ENCODE measurements at regions not wholly inside any gene's neighbourhood (a gene's known extent, or its start where the extent isn't known, plus 50 kb on each side); places are given as distances from the start of the nearest gene placed in this dataset.

DNA sequence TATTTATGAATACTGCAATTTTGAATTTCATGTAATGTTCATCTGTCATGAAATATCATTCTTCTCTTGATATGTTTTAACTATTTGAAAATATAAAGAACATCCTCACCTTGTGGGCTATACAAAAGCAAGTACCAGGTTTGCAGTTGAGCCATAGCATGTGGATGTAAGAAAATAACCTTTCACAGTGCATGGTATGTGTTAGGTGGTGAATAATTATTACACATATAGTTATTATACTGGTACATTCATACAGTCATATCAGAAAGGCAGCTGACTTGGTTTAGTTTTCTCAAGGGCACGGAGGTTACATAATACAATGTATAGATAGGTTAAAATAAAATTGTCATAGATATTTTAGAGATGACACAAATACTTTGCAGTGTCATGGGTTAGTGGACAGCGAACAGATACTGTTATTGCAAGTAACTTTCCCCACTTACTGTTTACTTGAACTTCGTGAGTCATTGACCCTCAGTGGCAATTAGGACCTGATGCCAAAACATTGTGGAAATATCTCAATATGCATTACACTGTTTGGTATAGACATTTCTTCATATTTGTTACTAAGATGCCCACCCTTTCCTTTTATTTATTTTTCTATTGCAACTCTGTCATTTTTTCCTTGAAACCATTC lies 445.4 kb upstream of the GOT2 start:
- DNase-seq (ENCODE audit: low read depth): no peak

- no peak for DNase-seq (ENCODE audit: low read depth)
These were observed 439.3 kb upstream of the GOT2 start for GRCh38 chr16:59173408-59173831.

DNA sequence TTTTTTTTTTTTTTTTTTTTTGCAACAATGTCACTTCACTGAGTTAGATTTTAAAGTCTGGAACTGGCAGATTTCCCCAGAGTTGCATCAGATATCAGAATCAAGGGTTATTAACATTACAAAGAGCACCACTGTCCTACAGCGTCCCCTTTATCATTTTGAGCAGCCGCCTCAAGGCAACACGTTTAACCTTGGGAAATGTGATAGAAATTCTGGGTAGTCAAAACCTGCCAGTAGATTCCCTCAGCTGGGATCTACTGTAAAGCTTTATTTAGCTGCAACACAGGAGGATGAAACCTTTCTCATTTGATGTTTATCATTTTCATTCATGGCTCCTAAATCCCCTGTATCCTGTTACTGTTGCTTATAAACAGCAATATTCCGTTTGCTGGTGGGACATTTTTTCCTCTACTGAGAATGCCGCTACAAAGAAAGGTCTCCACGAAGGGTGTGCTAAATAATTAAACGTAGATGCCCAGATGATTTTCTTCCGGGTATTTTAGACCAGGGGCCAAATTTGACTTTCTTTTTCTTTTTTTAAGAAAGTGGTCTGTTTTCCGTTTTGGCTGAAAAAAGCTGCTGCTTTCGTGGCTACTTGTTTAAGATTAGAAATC lies 436.1 kb upstream of the GOT2 start:
- no peak for DNase-seq (ENCODE audit: low read depth)

DNA sequence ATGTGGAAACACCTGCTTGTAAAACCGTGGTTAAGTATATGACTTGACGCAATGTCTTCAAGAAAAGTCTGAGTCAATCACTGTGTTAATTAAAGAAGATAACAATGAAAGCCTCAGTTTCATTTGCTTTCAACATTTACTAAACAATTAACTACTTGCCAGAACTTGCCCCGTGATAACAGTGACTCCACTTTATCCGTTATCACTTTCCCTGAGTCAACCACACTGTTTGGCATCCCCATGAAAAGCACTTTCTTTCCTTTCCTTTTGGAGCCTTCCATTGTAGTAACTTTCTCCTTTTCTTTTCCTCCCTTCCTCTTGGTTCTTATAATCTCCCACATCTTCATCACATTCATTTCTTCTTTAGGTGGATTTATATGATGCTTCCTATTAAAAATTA lies 435.1 kb upstream of the GOT2 start:
- no peak for DNase-seq (ENCODE audit: low read depth)

DNA sequence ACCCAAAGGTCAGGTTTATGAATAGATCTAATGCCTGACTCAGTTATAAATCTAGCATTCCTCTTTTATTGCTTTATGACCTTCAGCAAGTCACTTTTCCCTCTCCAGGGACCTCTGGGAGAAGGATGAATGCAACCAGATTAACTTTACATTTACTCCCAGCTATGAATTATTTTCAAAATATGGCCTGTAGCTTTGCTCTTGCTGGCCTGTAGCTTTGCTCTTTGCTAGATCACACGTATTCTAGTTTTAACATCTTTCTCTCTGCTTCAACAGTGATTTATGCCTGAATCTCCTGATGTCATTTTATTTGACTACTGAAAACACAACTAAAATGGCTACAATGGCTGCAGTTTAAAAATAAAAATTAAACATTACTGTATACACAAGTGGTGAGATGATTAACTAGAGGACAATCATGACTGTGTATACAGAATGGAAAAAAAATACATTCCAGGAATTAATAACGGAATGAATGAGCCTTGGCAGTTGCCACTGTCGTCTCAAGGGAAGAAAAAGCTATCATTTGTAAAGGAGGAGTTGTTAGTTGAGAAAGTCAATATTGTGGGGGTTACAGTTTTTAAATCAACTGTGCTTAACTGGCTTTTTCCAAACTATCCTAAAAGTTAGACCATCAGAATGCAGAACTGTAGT lies 434.5 kb upstream of the GOT2 start:
- DNase-seq (ENCODE audit: low read depth): no peak

DNA sequence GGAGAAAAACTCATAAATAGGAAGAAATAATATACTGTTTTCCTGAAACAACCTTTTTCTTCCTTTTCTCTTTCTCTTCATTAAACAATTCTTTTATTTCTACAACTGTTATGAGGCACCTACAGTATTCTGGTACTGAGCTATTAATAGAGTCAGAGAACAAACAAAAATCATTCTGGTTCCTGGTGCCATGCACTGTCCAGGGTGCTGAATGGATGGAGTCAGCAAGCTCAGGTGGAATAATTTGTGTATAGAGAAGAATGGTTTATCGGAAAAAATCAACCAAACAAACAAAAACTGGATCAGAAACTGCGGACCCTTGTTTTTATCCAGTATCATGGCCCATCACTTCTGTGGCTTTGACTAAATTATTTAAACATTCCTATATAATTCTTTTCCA lies 430.3 kb upstream of the GOT2 start:
- DNase-seq (ENCODE audit: low read depth): no peak

DNA sequence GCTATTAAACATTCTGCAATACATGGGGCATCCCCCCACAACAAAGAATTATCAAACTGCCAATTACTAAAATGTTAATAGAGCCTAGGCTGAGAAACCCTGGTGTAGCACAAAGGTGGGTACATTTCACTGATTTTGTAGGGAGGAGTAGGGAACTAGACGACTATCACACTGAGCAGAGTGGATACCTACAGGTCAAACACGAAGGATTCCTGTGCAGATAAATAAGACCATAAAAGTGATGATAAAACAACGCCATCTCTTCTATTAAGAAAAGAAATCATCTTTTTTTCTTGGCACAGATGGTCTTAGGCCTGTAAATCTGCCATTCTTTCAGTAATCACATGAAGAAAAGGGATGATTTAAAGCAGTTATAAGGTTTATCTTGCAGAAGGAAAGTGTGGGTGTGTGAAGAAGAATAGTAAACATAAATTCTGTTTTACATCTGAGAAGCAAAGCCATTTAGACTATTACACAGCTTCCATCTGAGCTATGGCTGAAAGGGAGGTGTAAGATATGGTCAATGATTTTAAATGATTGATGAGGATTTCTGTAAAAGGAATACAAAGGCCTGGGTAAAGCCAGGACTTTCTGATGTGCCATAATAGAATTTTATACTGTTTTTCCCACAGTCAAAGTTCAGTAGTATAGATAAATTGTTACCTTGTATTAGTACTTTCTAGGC lies 429.4 kb upstream of the GOT2 start:
- DNase-seq (ENCODE audit: low read depth): no peak

- DNase-seq (ENCODE audit: low read depth): no peak
These were observed 427.6 kb upstream of the GOT2 start for GRCh38 chr16:59161679-59162078.

DNA sequence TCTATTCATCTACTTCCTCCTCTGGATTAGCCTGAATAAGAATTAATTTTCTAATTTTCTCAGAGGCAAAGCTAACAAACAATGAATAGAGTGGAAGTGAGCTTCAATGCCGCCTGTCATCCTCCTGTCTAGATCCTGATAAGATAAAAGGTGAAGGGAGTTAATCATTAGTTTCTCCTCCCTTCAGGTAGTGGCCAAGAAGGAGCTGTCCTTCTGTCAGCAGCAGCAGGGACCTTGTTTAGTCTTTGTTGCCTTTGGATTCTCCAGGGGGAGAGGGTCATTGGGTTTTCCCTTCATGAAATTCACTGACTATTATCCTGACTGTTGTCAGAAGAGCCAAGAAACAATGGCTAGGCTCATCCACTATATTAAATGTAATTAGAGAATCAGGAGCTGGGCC lies 420.2 kb upstream of the GOT2 start:
- DNase-seq (ENCODE audit: low read depth): no peak

DNA sequence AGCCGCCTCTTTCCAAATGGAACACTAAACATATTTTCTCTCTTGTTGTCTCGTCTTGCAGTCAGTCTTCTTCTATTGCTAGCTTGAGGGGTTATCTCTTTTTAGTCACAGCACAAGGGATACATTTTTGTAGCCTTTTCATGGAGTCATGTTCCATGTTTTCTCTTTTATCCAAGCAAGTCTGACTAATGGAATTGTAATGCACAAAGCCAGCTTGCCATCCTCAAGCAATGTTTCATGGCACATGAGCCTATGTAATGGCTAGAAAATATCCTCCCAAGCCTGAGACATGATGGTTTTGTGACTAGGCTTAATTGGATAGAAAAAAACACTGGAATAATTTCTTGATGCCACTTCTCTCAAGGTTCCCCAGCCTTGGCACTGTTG lies 414.6 kb upstream of the GOT2 start:
- DNase-seq (ENCODE audit: low read depth): no peak

- no peak for DNase-seq (ENCODE audit: low read depth)
These were observed 414.1 kb upstream of the GOT2 start for GRCh38 chr16:59148056-59148768.

GRCh38 chr16:59146140-59146539 lies 412.0 kb upstream of the GOT2 start:
- no peak for DNase-seq (ENCODE audit: low read depth)

GRCh38 chr16:59144841-59145240 lies 410.7 kb upstream of the GOT2 start:
- no peak for DNase-seq (ENCODE audit: low read depth)

DNA sequence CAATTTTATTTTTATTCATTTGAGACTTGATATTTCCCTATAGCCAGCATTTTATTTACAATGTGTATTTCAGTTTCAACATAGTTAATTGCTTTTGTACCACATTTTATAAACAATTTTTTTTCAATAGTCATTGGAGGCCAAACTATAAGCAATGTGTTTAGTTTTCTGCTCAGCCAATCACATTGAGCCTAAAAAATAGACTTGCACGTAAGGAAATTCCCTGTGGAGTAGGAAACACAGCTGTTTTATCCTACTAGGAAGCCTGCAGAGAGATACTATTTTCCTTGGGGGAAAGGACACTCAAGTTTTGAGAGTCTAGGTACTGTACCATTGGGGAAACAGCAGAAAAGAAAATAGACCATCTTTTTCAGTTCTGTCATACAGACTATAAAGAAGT lies 410.2 kb upstream of the GOT2 start:
- no peak for DNase-seq (ENCODE audit: low read depth)

- DNase-seq (ENCODE audit: low read depth): no peak
These were observed 392.4 kb upstream of the GOT2 start for GRCh38 chr16:59126486-59126885.

GRCh38 chr16:59124056-59124455 lies 389.9 kb upstream of the GOT2 start:
- DNase-seq (ENCODE audit: low read depth): no peak

DNA sequence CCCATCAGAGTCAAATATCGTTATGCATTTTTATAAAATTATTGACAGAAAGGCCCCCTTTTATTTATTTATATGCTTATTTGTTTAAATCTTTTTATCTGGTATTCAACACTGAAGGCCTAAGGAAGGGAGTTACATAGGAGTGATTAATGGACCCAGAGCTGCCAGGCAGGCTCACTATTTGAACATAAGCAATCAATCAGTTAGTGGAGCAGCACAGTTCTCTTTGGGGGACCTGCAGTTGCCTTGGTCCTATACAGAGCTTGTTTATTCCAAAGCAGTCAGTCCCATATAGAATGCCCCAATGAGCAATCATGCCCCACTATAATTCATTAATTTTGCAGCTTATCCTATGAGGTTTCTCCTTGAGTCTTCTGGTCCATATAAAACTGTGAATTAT lies 389.4 kb upstream of the GOT2 start:
- DNase-seq (ENCODE audit: low read depth): no peak

DNA sequence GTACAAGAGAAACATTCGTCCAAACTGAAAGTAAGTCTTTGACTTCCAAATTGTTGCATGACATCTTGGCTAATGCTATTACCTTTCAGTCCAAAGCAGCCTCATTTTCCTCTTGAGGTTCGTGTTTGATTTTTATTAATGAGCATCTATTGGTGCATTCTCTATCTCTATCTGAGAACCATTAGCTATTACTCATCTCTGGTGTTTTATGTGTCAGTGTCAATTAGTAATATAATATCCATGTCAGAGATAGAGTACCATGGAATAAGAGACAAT lies 388.1 kb upstream of the GOT2 start:
- DNase-seq (ENCODE audit: low read depth): no peak

DNA sequence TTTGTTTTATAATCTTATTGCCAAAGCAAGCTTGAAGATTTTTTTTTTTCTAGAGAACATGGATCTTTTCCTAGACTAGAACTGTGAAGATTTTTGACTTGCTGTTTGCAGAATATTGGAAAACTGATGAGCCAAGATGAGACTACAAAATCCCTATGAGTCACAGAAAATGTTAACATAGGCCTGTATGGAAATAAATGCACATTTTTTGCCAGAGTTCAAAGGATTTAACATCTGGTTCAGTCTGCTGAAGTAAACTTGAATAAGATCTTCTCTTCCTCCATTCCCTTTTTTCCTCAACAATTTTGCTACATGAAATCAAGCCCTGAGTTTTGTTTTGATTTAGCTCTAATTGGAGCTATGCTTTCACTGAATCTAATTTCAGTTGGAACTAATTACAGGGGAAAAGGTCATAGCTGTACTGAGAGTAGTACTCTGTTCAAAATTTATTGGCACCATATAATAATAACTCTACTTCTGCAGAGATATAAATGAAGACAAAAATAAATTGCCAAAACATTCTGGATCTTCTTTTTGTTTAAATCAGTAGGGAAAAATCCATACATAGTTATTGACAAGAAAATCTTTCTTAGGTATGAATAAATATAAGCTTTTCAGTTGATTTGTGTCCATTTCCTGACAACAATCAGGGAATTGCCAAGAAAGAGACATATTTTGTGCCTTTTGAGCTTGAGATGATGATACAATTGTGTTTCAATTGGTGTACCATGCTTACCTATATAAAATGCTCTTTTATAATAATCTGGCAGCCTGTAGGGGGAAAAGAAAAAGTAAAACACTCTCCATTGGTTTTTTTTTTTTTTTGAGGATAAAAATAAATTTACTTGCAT lies 387.5 kb upstream of the GOT2 start:
- DNase-seq (ENCODE audit: low read depth): no peak

DNA sequence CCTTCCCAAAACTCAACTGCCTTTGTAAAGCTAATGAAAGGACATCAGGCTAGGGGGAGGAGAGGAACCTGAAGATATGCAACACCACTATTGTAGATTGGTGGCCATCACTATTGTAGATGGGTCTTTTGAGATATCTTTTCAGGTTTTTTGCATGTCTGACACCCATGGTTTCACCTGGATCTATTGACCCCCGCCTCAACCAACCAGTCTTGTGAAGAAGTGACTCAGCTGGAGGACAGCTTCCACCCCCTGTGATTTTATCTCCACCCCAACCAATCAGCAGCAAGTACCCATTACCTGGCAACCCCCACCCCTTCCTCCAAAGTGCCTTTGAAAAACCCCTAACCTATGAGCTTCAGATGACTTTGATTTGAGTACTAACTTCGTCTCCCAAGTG lies 382.6 kb upstream of the GOT2 start:
- DNase-seq (ENCODE audit: low read depth): no peak

DNA sequence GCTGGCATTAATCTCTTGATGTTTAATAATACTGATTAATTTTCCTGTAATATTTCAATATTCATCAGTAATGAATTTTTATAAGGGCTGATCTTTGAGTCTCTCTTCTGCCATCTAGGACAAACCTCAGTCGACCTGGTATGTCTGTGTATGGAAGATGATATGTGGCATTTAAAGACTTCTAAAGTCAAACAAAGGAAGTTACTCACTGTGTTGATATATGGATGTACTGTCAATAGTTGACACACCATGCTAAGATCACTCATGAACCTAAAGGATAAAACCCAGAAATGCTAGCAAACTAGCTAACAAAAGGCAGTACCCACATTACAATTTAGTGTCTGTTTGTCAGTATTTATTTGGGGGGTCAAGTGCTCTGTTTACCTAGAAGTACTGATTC lies 380.7 kb upstream of the GOT2 start:
- DNase-seq (ENCODE audit: low read depth): no peak

Measured in activated T-cell treated with anti-CD3 and anti-CD28 coated beads for 48 hours (primary cell).